NCI-H1105 treated with DMSO at 0.1 percent for 48 hours (cell line): ENCODE measurements at regions not wholly inside any gene's neighbourhood (a gene's known extent, or its start where the extent isn't known, plus 50 kb on each side); places are given as distances from the start of the nearest gene placed in this dataset.
A peak's percentile ranks its signal among the peaks of the same experiment; 100 is the strongest.

Experiments
- DNase-seq: peaks from one replicate; lab custom pipeline; 2025; lab: John Stamatoyannopoulos, UW

DNA sequence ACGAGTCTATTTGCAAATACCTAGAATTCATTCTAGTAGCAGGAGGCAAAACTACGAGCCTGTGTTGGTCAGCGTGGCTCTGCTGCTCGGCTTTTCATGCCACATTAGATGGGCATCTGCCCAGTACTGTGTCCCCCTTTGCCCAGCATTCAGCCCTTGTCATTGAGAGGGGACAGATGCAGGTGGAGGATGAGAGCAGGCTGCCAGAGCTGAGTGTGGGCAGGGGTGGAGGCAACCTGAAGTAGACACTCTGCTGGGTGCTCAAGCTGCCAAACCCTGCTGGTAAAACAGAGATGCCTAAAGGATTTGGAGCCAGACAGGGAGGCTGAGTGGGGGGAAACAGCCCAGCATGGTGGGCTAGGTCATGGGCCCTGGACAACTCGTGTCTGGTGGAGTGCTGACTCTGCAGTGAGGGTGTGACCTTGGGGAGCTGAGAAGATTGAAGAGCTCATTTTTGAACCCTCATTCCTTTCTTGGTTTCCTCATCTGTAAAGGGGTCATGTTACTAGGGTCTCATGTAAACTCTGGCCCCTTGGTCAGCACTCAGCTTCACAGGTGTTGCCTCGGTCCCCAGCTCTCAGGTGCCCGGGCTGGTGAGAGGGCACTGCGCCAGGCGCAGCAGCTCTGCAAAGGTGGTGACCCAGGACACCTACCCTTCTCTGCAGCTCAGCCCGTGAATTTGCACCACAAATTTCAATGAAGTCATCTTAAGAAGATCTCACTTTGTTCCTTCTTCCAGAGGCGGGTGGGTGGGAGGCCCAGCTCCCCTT lies 64.2 kb upstream of the BHLHE23 start:
- DNase-seq, result no peak

DNA sequence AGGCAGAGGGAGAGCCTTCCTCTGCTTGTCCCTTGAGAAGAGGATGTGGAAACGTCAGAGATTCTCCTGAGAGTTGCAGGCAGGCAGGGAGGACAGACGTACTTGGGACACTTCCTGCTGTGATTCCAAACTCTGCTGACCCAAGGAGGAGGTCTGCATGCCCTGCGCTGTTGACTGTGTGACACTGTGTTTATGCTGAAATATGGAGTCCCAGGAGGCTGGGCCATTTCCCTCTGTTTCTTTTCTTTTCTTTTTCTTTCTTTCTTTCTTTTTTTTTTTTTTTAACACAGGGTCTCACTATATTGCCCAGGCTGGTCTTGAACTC lies 63.5 kb upstream of the BHLHE23 start:
- no peak for DNase-seq

DNA sequence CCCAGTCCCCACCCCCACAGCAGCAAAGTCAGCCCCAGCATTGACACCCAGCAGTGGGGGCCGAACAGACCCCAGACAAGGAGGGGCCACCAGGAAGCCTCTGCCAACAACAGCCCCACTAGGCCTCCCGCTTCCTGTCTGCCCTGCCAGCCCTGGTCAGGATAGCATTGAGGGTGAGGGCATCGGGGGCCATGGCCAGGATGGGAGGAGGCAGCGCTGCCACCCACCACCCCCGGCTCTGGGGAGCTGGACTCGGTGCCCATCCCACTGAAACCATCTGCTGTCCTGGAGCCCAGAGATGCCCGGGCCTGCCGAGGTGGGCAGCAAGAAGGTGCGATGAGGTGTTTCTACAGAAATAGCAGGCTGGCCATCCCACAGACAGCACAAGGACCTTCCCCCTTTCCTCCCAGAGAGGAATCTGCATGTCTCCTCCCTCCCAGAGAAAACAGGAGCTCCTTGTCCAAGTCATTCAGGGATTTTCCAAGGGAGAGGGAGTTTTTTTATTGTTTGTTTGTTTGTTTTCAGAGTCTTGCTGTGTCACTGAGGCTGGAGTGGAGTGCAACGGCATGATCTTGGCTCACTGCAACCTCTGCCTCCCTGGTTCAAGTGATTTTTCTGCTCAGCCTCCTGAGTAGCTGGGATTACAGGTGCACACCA lies 62.1 kb upstream of the BHLHE23 start:
- DNase-seq, result no peak

DNA sequence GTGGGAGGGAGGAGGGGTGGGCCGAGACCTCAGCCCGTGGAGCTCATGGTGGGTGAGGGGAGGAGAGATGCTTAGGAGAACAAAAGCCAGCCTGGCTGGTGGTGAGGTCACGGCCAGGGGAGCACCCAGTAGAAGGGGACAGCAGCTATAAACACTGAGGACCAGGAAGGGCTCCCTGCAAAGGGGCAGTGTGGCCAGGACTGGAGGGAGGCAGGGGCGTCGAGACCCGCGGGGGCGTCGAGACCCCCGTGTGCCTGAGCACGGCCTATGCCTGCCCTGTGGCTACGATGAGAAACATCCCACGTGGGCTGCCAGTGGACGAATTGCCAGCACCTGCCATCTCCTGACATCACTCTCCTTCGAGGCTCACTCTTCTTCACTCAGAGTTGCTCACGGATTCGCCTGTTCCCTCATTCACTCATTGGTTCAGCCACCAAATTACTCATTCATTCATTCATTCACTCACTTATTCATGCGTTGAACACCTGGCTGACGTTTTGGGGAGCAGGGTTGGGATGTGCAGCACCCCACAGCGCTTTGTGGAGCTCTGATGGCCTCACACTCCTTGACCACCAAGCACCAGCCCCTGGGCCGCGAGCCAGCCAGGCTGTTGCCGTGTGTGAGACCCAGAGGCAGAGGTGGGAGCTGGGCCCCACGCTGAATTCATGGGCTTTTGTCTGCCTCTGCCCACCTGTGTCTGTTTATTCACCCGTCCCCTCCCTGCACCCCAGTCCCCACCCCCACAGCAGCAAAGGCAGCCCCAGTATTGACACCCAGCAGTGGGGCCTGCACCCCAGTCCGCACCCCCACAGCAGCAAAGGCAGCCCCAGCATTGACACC lies 61.2 kb upstream of the BHLHE23 start:
- no peak for DNase-seq

- DNase-seq, result no peak
These were observed 60.5 kb upstream of the BHLHE23 start for GRCh38 chr20:63067266-63067635.

DNA sequence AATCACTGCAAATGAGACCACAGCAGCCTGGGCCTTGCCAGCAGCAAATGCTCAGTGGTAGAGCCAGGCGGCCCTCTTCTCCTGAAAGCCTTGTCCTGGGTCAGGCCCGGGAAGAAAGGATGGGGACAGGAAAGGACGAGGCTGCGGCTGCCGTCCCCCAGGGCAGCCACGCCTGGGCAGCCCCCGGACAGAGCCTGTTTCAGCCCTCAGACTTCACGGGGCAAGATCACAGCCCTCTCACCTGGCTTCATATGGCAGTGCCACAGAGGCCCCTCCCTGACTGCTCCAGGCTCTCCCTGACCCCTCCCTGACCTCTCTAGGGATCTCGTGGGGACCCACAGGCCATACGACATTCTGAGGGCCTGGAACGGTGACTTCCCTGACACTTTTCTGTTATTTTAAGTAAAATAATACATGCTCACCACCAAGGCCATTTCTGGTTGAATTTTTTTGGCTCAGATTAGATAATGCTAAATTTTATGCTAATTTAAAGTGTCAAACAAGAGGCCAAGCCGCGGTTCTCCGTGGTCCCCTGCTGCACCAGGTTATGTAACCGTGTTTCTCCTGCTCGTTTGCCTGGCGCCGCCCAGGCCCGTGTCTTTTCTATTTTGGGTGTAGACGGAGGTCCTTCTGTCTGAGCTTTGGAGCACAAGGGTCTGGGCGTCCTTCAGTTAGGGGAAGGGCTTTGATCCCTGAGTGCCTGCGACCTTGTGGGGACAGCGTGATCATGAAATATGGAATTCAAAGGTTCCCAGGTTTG lies 59.9 kb upstream of the BHLHE23 start:
- DNase-seq, result no peak

GRCh38 chr20:63065911-63066310 lies 59.1 kb upstream of the BHLHE23 start:
- no peak for DNase-seq

- DNase-seq, result no peak
These were observed 58.3 kb upstream of the BHLHE23 start for GRCh38 chr20:63064745-63065711.

DNA sequence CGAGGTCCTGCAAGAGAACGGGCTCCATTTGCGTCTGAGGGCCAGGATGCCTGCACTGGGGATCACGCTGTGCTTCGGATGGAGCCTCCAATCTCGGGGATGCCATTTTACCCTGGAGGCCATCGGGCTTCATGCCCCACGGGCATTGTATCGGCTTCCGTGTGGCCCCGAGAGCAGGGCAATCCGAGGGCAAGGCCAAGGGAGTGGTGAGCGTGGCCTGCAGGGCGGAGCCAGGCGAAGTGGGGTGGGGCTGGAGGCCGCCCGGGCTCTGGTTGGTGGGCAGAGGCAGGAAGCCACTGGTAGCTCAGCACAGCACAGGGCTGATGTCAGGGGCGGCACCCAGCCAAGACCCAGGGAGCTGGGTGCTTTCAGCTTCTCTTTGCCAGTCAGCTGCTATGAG lies 57.5 kb upstream of the BHLHE23 start:
- DNase-seq, result no peak

DNA sequence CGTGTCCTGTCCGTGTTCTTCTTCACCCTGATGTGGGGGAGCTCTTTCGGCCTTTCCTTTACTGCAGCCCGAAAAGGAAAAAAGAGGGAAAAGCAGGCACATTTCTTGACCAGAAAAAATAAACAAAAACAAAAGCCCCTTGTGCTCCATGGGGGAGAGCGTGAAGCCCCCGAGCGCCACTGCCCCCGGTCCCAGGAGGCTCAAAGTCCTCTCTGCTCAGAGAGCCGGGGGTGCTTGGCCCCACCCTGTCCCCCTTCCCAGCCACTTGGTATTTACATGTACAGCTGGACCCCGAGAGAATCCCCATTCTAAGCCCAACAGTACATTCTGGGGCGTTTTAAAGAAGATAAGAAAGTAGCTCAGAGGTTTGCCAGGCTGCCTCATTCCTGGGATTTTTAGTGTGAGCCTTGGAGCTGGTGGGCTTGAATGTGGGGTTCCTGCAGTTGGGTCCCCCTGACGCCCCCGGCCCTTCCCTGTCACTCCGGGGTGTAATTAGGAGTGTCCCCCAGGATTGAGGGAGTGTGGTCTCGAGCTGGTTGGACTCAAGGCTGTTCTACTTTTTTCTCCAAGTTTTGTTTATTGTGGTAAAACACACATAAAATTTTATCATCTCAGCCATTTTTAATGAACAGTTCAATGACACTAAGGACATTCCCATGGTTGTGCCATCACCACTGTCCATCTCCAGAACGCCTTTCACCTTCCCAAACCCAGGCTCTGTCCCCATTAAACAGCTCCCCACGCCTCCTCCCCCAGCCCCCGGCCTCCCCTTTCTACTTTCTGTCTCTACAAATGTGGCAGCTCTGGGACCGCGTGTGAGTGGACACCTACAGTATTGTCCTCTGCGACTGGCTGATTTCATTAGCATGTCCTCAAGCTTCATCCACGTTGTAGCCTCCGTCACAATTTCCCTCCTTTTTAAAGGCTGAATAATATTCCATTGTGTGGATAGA lies 55.7 kb upstream of the BHLHE23 start:
- no peak for DNase-seq

DNA sequence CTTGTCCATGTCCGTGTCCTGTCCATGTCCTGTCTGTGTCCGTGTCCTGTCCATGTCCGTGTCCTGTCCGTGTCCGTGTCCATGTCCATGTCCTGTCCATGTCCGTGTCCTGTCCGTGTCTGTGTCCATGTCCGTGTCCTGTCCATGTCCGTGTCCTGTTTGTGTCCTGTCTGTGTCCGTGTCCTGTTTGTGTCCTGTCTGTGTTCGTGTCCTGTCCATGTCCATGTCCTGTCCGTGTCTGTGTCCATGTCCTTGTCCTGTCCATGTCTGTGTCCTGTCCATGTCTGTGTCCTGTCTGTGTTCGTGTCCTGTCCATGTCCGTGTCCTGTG lies 55.0 kb upstream of the BHLHE23 start:
- DNase-seq, result no peak

DNA sequence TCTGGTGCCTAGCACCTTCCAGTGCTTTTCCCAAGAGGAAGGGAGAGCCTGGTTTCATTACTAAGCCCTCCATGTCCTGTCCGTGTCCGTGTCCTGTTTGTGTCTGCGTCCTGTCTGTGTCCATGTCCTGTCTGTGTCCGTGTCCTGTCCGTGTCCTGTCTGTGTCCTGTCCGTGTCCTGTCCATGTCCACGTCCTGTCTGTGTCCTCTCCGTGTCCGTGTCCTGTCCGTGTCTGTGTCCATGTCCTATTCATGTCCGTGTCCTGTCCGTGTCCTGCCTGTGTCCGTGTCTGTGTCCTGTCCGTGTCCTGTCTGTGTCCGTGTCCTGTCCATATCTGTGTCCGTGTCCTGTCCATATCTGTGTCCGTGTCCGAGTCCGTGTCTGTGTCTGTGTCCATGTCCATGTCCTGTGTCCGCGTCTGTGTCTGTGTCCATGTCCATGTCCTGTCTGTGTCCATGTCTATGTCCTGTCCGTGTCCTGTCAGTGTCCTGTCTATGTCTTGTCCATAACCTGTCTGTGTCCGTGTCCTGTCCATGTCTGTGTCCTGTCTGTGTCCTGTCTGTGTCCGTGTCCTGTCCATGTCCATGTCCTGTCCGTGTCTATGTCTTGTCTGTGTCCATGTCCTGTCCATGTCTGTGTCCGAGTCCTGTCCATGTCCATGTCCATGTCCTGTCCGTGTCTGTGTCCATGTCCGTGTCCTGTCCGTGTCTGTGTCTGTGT lies 54.4 kb upstream of the BHLHE23 start:
- DNase-seq, result no peak

DNA sequence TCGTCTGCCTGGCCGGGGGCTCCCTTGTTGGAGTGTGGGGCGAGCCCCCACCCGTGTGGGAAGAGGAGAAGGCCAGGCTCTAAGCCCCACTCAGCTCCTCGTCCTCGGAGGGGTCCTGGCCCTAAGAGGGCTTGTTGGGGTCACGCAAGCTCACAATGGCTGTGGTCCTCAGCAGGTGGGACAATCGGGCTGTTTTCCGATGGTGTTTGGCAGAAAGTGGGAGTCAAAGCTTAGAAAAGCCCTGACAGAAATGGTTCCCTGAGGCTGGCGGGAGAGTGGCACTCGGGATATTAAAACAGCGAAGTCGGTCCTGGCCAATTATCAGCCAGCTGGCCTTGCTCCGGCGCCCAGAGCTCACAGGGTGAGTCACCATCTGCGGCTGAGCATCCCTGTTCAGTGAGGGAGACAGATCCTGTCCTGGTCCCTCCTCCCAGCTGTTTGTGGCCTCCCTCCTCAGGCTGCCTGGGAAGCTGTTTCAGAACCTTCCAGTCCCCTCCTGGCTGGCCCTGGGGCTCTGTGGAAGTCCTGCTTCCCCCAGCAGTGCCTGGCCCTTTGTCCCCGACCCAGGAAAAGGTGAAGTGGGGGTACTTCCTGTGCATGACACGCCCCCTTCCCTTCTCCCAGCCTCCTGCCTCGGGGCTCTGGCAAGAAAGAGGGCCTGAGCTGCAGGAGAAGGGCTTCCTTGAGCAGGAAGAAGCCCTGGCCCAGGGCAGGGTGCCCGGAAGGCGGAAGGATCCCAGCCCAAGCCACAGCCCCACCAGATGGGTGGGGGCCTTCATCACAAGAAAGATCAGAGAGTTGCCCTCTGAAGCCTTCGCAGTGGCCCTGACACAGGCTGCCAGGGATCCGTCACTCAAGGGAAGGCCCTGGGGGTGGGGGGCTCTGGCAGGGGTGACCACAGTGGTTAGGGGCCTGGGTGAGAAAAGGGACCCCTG lies 53.6 kb upstream of the BHLHE23 start:
- DNase-seq, result peak; percentile 4

DNA sequence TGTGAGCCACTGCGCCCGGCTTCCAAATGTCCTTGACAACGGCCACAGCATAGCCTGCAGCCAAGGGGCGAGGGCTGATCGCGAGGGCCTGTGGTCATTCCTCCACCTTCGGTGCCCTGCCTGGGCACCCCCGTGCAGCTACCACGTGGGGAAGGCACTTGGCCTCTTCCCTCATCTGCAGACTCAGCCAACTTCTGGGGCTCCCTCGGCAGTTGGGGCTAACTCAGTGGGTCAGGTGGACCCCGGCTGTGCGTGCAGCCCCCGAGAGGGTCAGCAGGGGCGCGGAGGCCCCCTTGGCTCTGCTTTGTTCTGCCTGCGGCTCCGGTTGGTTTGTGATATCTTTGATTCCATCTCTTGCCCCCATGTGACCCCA lies 52.9 kb upstream of the BHLHE23 start:
- no peak for DNase-seq

GRCh38 chr20:63058696-63059335 lies 52.1 kb upstream of the BHLHE23 start:
- no peak for DNase-seq

GRCh38 chr20:63057171-63058117 lies 50.7 kb upstream of the BHLHE23 start:
- DNase-seq, result no peak
